Astrocyte of the cerebellum (primary cell): ENCODE measurements at regions not wholly inside any gene's neighbourhood (a gene's known extent, or its start where the extent isn't known, plus 50 kb on each side); places are given as distances from the start of the nearest gene placed in this dataset.
"Not testable (repeated sequence)": the region's sequence is repeated elsewhere in the genome, so short reads cannot be mapped to it uniquely, and the experiment has no call there.

Experiments
- DNase-seq: peaks from one replicate; pipeline ENCODE4 v3.0.0-alpha.2; 2011; ENCODE audit warnings: low read depth
- H3K4me3 ChIP-seq: 2 replicates; pipeline ENCODE4 v1.5.1; 2011; ENCODE audit warnings: mild to moderate bottlenecking, low read depth, low read length, moderate library complexity
- CTCF ChIP-seq: IDR thresholded peaks from 2 replicates; pipeline ENCODE4 v1.5.1; 2012; ENCODE audit warnings: low read length, low read depth, moderate library complexity, mild to moderate bottlenecking; ENCODE audit errors: missing control alignments
- in situ Hi-C: cut with HindIII; loops from 2 replicates; pipeline ENCODE4 v1.10.0; 2017; ENCODE audit warnings: low sequenced_read_pairs

- H3K4me3 ChIP-seq = no peak overlapping the region
- in situ Hi-C loops = no loop called here
- TF ChIP-seq CTCF = no peak
- no peak for DNase-seq
These were observed 285.6 kb downstream of the RASEF start for GRCh38 chr9:82777366-82777765.

GRCh38 chr9:82778923-82779322 lies 284.0 kb downstream of the RASEF start:
- H3K4me3 ChIP-seq, in situ Hi-C loops, DNase-seq: not testable (repeated sequence)

GRCh38 chr9:82780017-82780416 lies 282.9 kb downstream of the RASEF start:
- in situ Hi-C loops = no loop called here
- DNase-seq = no peak
- H3K4me3 ChIP-seq = no peak overlapping the region
- TF ChIP-seq CTCF = no peak

GRCh38 chr9:82781921-82782392 lies 281.0 kb downstream of the RASEF start:
- in situ Hi-C loops = no loop called here
- H3K4me3 ChIP-seq = no peak overlapping the region
- no peak for TF ChIP-seq CTCF
- no peak for DNase-seq

GRCh38 chr9:82783045-82783444 lies 279.9 kb downstream of the RASEF start:
- in situ Hi-C loops = no loop called here
- no peak overlapping the region for H3K4me3 ChIP-seq
- DNase-seq = no peak
- TF ChIP-seq CTCF = no peak

GRCh38 chr9:82784589-82784988 lies 278.4 kb downstream of the RASEF start:
- no peak overlapping the region for H3K4me3 ChIP-seq
- DNase-seq = no peak
- no peak for TF ChIP-seq CTCF
- in situ Hi-C loops = no loop called here

- in situ Hi-C loops = no loop called here
- TF ChIP-seq CTCF = no peak
- H3K4me3 ChIP-seq = no peak overlapping the region
These were observed 273.7 kb downstream of the RASEF start for GRCh38 chr9:82789155-82789824.

More at GRCh38 chr9:82789155-82789824, 273.7 kb downstream of the RASEF start:
- no peak for DNase-seq
